Activated CD4-positive, alpha-beta T cell treated with anti-CD3 and anti-CD28 coated beads, Interleukin-10, Interleukin-2, amounts not matched to agents 100 ng/mL and 50 ng/mL, durations not matched to agents 16 hours and 8 hours (primary cell): ENCODE measurements at regions not wholly inside any gene's neighbourhood (a gene's known extent, or its start where the extent isn't known, plus 50 kb on each side); places are given as distances from the start of the nearest gene placed in this dataset.

Source experiments
- DNase-seq: peaks from one replicate; pipeline ENCODE4 v3.0.0-alpha.2; 2020

DNA sequence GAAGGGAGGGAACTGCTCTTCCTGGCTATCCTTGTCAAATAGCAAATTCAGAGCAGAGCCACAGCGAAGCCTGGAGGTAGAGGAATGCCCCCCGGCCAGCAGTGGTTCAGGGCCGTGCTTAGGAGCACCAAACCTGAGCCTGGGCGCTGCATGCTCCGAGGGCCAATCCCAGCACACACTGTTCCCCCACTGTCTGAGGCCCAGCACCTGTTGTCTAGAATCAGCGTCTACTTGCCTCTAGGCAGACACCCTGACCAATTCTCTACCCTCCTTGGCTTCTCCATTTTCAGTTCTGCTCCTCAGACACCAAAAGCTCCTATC lies 177.6 kb upstream of the PKDCC start:
- no peak for DNase-seq

- no peak for DNase-seq
Observed at GRCh38 chr2:41871080-41871479, 176.7 kb upstream of the PKDCC start.

- DNase-seq = no peak
Observed at GRCh38 chr2:41872646-41873045, 175.2 kb upstream of the PKDCC start.

- no peak for DNase-seq
Observed at GRCh38 chr2:41873102-41874031, 174.5 kb upstream of the PKDCC start.

GRCh38 chr2:41877114-41877678 lies 170.6 kb upstream of the PKDCC start:
- no peak for DNase-seq

- DNase-seq = no peak
Observed at GRCh38 chr2:41878056-41878455, 169.8 kb upstream of the PKDCC start.

DNA sequence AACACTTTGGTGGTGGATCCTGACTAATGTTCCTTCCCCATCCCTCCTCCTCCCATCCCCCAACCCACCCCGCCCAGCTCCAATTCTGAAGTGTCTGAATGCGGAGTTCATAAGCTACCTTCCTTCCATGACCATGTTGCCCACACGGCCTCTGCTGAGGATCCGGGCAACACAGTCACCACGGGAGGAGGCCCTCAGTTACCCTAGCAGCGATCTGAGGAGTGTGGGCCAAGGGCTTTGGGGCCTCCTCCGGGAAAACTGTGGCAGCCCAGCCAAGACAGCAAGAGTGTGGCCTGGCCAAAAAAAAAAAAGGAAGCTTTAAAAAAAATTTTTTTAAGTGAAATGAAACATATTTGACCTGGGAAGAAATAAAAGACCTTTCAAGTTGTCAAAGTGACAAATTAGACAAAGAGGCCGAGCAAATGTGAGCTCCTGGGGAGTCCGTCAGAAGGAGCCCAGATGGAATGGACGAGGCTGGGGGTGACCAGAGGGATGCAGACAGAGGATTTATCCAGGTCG lies 169.0 kb upstream of the PKDCC start:
- no peak for DNase-seq

- no peak for DNase-seq
Observed at GRCh38 chr2:41879235-41879916, 168.4 kb upstream of the PKDCC start.

GRCh38 chr2:41880561-41881243 lies 167.1 kb upstream of the PKDCC start:
- no peak for DNase-seq

DNA sequence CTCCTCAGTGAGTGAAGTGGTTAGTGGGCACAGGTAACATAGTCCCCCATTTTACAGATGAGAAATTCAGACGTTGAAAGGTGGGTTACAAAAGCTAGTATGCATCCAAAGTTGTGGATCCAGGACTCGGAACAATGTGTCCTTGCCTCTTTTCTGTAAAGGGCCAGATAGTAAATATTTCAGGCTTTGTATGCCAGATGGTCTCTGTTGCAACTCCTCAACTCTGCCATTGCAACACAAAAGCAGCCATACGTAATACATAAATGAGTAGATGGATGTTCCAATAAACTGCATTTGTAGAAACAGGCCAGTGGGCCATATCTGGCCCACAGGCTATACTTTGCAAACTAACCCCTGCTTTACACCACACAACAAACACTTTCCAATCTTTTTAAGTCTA lies 166.6 kb upstream of the PKDCC start:
- DNase-seq = no peak

DNA sequence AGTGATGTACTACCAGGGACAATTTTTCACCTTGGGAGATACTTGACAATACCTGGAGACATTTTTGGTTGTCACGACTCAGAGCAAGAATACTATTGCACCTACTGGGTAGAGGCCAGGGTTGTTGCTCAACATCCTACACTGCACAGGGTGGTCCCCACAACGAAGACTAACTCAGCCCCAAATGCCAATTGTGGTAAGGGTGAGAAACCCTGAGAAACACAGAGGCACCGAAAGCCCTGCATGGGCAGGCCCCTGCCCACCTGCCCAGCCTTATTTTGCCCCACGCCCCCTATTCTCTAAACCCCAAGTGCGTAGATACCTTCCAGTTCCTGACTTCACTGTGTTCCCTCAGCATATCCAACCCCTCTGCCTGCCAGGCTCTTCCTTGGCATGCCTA lies 163.1 kb upstream of the PKDCC start:
- DNase-seq = no peak

DNA sequence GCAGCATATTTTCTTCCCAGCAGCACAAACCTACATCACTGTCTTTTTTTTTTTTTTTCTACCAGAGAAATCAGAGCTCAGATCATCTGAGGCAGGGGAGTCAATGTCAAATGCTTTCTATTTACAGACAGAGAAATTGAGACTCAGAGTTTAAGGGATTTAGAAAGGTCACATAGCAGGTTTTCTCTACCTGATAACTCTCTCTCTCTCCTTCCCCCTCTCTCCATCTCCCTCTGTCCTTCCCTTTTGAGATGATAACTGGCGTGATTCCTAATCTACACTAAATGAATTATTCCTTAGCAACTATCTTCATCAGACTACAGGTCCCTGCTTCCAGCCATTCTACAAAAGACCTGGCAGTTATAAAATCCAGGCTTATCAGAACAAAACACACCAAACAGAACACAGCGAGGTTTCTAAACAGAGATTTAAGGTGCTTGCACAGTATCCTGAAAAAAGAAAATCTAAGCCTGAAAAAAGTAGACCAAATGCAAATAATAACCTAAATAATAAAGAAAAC lies 161.6 kb upstream of the PKDCC start:
- no peak for DNase-seq

- DNase-seq = no peak
Observed at GRCh38 chr2:41886757-41887156, 161.1 kb upstream of the PKDCC start.

DNA sequence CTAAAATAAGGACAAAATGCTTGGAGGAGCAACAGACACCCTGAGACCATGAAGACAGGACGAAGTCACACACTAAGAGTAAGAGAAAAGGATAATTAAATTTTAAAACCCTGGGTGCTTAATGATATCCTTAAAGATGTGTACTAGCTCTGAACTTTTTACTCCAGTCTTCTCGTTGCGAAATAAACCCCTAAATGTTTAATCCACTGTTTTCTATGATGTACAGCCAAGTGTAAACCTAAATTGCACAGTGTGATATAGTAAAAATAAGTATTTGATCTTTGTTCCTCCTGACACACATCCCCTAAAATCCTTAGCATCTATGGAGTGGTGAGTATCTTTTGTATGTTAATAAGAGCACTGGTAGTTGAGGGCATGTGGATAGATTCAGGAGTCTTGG lies 157.5 kb upstream of the PKDCC start:
- no peak for DNase-seq

DNA sequence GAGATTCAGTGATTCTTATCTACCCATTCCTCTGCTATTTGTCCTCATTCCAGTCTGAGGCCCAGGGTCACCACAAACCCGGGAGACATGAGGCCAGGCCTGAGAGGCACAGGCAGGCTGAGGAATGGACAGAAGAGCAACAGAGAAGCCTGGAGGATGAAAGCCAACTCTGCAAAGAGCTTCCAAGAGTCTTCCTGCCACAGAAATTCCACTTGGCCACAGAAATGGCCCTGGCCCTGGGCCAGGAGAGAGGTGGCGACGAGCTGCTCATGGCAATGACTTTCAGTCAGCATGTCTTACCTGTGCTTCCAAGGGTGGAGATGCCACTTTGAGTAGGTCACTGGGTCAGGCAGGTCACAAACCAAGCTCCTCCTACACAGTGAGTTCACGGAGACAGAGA lies 155.3 kb upstream of the PKDCC start:
- DNase-seq = no peak

DNA sequence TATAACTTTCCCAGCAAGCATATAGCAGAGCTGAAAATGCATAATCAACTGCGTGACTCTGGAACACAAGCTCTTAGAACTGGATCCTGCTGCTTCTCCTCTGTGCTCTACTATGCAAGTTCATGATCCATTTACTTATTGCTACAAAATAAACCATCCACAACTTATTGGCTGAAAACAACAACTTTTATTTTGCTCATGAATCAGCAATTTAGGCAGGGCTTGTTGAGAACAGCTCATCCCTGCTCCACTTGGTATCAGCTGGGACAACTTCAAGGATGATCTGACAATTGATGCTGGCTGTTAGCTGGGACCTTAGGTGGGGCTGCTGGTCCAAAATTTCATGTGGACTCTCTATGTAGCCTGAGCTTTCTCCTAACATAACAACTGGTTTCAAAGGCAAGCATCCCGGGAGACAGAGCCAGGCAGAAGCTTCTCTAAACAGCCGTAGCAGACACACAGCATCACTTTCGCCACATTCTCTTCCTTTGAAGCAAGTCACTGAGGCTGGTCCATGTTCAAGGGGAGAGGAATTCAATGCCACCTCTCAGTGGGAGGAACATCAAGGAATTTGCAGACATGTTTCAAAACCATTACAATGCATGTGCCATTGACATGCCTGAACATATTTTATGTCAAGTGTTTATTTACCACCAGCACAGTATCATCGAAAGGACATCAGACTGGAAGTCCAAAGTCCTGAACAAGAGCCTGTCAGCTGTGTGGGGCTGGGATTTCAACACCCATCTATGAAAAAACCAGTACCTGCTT lies 153.1 kb upstream of the PKDCC start:
- DNase-seq = no peak

DNA sequence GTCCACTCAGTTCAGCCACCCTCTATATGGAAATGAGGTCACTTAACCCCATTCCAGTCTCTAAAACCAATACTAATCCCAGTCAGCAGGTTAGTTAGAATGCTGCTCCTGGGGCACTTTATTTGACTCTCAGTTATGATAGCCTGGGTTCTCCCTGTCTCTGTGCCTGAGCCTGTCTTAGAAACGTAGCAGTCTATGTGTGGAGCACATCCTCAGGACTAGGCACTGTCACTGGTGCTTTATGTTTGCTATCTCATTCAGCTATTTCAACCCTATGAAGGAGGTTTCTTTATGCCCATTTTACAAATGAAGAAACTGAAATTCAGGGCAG lies 152.5 kb upstream of the PKDCC start:
- no peak for DNase-seq

DNA sequence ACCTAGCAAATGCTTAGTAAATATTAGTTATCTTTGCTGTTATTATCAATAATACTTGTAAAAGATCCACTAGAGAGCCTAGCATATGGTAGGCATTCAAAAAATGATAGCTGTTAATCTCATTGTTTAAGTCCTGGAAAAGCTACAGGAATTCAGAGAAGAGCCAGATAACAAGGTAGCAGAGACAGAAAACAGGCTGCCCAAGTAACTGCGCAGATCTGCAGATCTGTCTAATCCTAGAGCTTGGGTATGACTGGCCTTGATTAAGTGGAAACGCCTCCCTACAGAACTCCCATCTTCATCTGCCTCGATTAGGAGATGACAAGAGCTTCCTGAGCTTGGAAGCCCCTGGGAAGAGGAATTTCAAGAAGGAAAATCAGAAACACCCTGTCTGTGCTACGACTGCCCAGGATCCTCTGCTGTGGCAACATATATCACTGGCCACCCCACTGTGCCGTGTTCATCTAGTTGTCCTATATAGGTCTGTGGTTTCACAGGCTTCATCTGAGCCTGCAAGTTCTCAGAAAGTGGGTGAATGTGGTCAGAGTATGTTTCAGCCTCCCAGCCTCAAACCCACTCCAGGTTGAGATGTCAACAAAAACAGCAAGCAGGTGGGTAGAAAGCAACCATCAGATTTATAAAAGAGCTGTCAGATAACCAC lies 151.5 kb upstream of the PKDCC start:
- DNase-seq = peak; percentile 68

GRCh38 chr2:41899189-41899588 lies 148.6 kb upstream of the PKDCC start:
- no peak for DNase-seq

DNA sequence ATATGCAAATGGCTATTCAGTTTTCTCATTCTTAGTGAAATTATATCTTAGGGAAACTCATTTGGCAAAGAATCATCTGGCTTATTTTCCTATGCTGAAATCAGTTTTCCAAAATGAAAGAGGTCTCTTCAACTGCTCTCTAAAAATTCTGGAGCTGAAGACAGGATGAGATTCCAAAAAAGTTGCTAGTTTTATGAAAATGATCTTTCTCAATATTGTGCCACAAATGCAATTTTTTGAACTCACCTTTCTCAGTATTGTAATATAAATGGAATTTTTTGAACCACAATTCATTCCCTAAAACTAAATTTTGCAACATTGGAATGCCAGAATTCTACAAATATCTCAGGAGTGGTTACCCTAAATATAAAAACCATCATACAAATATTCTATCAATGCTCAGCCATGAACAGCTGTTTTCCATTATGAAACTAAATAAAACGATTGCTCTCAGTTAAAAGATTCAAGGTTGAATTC lies 147.7 kb upstream of the PKDCC start:
- DNase-seq = no peak

DNA sequence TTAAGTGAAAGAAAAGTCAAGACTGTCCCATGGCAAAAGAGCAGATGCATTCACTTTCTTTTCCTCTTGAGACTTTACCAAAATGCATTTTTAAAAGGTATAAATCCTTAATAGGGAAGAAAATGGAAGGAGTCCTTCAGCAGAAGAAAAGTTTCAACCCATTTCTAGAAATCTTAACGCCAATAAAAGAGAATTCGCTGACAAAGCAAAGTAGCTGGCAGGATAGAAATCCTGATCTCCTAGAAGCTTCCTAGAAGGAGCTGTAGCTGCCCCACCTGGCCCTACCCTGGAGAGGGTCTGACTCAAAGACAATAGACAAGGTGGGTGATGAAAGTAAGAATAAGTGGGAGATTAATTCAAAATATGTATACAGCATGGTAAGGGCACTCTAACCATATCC lies 144.9 kb upstream of the PKDCC start:
- no peak for DNase-seq
